Stomach (tissue), 4 donors: ENCODE measurements at regions not wholly inside any gene's neighbourhood (a gene's known extent, or its start where the extent isn't known, plus 50 kb on each side); places are given as distances from the start of the nearest gene placed in this dataset.

Experiments
- POLR2A ChIP-seq, 4 donors: fragments of 450-650 bp; IDR thresholded peaks; one replicate each; pipeline ENCODE4 v1.6.1; 2016; ENCODE audit warnings: antibody characterized with exemption in 4 of 4, control low read depth in 2 of 4, mild to moderate bottlenecking in 1 of 4, moderate library complexity in 1 of 4
- TF ChIP-seq, protein P1 (sequence below), 7 experiments: fragments of 450-650 bp in 4 of 7; fragments of 200-600 bp in 3 of 7; sonication (generic) in 3 of 7; IDR thresholded peaks; one replicate each; pipeline ENCODE4 v1.5.1; 2016 to 2019; ENCODE audit warnings: antibody characterized with exemption in 7 of 7, control low read depth in 2 of 7, mild to moderate bottlenecking in 1 of 7

DNA sequence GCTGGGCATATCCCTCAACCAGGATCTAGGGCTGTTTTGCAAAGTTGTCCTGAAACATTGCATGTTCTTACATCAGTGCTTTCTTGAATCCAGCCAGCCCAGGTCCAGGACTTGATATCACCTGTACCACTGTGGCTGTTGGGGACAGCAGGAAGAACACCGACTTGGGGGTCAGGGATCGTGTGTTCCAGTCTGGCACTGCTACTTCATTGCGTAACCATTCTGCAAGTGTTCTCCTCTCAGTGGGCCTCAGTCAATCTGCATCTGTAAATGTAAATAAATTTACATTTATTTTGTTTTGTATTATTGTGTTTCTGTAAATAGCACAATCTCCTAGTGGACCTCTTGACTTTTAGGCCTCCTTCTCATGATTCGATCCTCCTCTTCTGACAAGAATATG lies 167.3 kb downstream of the SUDS3 start:
- TF ChIP-seq, protein P1, sequence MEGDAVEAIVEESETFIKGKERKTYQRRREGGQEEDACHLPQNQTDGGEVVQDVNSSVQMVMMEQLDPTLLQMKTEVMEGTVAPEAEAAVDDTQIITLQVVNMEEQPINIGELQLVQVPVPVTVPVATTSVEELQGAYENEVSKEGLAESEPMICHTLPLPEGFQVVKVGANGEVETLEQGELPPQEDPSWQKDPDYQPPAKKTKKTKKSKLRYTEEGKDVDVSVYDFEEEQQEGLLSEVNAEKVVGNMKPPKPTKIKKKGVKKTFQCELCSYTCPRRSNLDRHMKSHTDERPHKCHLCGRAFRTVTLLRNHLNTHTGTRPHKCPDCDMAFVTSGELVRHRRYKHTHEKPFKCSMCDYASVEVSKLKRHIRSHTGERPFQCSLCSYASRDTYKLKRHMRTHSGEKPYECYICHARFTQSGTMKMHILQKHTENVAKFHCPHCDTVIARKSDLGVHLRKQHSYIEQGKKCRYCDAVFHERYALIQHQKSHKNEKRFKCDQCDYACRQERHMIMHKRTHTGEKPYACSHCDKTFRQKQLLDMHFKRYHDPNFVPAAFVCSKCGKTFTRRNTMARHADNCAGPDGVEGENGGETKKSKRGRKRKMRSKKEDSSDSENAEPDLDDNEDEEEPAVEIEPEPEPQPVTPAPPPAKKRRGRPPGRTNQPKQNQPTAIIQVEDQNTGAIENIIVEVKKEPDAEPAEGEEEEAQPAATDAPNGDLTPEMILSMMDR (IDR thresholded peaks at IDR 0.05), result no peak
- no peak for TF ChIP-seq POLR2A (IDR thresholded peaks at IDR 0.05)
